ENCODE measurements at regions not wholly inside any gene's neighbourhood (a gene's known extent, or its start where the extent isn't known, plus 50 kb on each side); places are given as distances from the start of the nearest gene placed in this dataset.

DNA sequence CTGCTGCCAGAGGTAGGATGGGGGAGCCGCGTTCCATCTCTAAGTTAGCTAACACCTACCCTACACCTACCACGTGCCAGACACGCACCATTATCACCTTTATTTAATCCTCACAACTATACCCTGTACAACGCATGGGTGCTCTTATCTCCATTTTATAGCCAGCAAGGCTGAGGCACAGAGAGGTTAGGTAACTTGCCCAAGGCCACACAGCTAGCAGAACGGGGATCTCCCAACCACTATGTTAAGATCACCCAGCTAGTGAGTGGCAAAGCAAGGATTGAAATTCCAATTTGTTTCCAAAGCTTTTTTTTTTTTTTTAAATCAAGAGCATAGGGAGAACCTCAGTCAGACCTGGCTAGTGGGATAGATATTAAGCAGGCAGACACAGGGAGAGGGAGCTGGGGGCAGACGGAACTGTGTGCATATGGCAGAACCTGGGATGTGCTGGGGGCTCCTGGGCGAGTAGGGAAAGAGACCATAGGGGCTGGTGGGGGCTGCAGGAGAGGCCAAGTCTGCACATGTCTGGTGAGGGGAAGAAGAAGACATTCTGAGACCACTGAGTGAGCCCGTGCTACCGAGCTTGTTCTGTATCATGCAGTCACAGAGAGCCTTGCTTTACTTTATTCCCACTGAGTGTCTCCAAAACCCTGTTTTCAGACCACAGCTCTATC lies 196.3 kb upstream of the TPM1 start:
- TF ChIP-seq, protein P1, sequence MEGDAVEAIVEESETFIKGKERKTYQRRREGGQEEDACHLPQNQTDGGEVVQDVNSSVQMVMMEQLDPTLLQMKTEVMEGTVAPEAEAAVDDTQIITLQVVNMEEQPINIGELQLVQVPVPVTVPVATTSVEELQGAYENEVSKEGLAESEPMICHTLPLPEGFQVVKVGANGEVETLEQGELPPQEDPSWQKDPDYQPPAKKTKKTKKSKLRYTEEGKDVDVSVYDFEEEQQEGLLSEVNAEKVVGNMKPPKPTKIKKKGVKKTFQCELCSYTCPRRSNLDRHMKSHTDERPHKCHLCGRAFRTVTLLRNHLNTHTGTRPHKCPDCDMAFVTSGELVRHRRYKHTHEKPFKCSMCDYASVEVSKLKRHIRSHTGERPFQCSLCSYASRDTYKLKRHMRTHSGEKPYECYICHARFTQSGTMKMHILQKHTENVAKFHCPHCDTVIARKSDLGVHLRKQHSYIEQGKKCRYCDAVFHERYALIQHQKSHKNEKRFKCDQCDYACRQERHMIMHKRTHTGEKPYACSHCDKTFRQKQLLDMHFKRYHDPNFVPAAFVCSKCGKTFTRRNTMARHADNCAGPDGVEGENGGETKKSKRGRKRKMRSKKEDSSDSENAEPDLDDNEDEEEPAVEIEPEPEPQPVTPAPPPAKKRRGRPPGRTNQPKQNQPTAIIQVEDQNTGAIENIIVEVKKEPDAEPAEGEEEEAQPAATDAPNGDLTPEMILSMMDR (IDR thresholded peaks at IDR 0.05), result no peak
- no peak for TF ChIP-seq ZFX (IDR thresholded peaks at IDR 0.05; ENCODE audit: borderline replicate concordance)
- H3K27ac ChIP-seq, result no peak overlapping the region

DNA sequence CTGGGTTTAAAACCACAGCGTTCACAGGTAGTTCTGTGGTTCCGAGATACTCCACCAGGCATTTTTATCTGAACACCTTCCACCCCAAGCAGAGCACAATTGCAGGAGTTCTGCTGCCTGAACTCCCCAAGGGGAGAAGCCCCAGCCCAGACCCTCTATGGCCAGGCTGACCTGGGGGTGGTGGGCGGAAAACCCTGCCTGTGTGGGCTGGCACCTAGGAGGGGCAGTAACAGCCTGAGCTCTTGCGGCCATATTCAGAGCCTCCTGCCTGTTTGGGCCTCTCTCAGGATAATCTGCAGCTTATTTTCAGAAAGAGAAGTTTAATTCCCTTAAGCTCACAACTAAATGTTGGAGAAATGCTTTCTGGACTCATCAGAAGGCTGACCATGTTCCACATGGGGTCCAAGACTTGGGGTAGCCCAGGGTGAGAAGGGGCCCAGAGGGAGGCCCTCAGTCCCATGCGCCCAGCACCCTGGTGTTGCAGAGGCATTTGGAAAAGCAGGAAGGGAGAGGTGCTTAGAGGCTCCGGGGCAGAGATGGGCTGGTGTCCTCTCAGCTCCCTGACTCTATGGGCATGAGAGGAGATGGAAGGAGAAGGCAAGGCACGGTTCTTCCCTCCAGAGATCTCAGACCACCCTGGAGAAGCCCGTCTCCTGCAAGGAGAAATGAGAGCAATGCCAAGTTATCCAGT lies 195.6 kb upstream of the TPM1 start:
- TF ChIP-seq, protein P1 (IDR thresholded peaks at IDR 0.05), result no peak
- no peak for TF ChIP-seq ZFX (IDR thresholded peaks at IDR 0.05; ENCODE audit: borderline replicate concordance)
- no peak overlapping the region for H3K27ac ChIP-seq

DNA sequence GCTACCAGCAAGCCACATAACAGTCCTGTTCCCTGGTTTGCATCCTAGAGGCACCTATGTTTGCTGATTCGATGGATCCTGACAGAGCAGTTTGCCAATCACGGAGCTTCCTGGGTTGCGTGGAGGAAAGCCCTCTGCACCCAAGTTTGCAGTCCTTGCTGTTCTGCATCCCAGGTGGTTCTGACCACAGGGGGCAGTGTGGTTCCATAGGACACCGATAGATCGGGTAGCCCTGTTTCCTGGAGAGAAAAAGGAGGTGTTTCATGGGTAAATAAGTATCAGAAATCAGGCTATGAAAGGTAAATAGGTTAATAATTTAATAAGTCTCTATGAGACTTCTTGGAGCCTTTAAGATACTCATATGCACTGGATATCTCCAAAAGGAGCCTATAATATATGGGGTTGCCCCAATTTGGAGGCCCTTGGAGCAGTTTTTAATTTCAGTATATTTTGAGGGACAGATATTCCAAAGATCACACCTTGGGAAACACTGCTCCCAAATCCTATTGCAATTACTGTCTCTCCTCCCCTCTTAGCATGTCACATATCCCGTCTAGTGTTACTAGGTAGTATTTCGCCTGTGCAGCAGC lies 194.6 kb upstream of the TPM1 start:
- TF ChIP-seq ZFX (IDR thresholded peaks at IDR 0.05; ENCODE audit: borderline replicate concordance), result no peak
- TF ChIP-seq, protein P1 (IDR thresholded peaks at IDR 0.05), result peak; percentile 73
- H3K27ac ChIP-seq, result no peak overlapping the region

DNA sequence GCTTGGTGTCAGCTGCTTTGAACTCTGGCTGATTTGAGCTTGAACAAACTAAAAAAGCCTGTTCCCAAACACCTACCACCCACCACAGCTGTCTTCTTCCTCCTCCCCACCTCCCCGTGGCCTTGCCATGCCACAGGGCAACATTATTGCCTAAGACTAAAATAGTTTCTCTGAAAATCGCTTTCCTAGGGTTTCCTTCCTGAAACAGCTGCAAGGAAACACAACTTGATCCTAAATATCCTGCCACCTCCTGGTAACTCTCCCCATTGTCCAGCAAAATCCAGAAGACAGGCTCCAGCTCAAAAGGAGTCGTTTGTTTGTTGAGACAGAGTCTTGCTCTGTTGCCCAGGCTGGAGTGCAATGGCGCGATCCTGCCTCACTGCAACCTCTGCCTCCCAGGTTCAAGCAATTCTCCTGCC lies 193.9 kb upstream of the TPM1 start:
- no peak overlapping the region for H3K27ac ChIP-seq
- TF ChIP-seq, protein P1 (IDR thresholded peaks at IDR 0.05), result no peak
- TF ChIP-seq ZFX (IDR thresholded peaks at IDR 0.05; ENCODE audit: borderline replicate concordance), result no peak

DNA sequence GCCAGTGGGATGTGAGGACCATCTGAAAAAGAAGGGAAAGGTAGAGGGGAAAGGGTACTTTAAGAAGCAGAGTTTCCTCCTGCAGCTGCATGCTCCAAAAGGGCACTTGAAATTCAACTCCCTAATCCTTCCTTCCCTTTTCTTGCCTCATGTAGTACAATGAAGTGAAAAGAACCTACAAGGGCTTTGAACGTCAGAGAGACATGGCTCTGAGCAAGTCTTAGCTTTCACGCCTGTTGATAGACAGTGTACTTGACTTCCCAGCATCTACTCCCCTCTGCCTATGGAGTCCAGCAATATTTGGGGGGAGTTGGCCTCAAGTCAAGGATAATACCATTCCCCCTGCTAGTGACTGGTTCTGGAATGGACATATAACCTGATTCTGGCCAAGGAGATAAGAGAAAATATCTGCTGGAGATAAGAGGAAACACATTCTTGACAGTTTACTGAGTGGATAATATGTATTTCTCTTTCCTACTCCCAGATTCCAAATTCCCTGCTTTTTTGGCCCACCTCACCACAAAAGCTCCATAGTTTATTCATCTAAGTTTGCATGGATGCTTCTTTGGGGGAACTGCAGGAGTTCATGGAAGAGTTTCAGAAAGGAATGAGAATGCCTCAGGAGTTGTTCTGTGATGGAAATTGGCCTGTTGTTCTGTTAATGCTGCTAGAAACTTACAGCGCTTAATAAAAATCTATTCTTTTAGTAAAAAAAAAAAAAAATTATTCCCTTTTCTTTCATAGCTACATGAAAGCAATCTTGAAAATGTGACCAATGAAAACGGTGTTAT lies 193.0 kb upstream of the TPM1 start:
- TF ChIP-seq ZFX (IDR thresholded peaks at IDR 0.05; ENCODE audit: borderline replicate concordance), result no peak
- TF ChIP-seq, protein P1 (IDR thresholded peaks at IDR 0.05), result no peak
- H3K27ac ChIP-seq, result no peak overlapping the region

DNA sequence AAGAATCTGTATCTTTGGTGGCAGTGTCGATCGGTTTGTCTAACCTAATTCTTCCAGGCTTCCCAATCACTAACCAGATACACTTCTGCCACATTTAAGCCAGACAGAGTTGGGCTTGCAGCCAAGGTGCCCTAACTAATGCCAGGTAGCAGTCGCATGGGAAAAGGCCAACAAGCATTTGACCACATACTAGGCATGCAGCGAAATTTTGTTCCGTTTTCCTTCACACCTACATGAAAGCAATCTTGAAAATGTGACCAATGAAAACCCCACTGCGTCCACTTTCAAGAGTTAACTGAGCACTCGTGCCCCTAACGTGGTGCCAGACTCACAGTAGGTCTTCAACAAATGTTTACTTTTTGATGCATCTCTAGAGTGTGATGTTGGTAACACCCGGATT lies 192.2 kb upstream of the TPM1 start:
- TF ChIP-seq, protein P1 (IDR thresholded peaks at IDR 0.05), result no peak
- no peak for TF ChIP-seq ZFX (IDR thresholded peaks at IDR 0.05; ENCODE audit: borderline replicate concordance)
- H3K27ac ChIP-seq, result no peak overlapping the region

Measured in 22Rv1 (cell line).